HG02588 (cell line): ENCODE measurements at regions not wholly inside any gene's neighbourhood (a gene's known extent, or its start where the extent isn't known, plus 50 kb on each side); places are given as distances from the start of the nearest gene placed in this dataset.

ENCODE experiments used
- ATAC-seq: cut with Tn5 transposase; IDR thresholded peaks from one replicate; pipeline ENCODE4 v1.9.1; 2021; ENCODE audit warnings: mild to moderate bottlenecking, moderate library complexity; ENCODE audit not compliant: unreplicated experiment

DNA sequence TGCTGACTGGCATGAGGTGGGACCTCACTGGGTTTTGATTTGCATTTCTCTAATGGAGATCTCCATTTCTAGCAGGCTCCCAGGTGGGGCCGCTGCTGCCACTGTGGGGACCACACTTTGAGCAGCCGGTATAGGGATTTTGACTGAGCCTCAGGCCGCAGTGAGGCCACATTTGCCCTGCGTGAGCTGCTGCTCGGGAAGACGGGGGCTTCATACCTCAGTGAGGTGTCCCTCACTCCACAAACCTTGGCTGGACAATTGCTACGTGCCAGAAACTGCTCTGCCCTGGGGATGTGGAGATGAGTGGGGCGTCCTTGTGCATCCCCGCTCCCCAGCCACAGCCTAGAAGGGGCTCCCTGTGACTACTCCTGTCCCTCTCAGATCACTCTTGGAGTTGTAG is 134.3 kb downstream of the ANKRD60 start:
- no peak for ATAC-seq

DNA sequence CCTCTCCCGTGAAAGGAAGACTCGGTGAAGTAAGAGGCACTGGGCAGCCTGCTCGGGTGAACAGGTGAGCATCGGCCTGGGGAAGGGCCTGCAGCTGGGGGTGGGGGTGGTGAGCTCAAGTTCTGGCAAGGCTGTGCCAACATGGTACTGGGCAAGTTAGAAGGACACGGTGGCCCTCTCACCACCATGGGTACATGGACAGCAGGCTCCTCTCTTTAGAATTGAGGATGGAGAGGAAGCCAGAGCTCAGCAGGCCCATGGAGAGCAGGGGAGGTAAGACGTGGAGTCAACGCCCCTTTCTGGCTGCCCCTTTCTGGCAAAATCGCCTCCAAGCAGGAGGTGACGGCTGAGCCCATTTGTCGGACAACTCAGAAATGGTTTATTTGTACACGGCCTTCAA is 135.6 kb downstream of the ANKRD60 start:
- no peak for ATAC-seq

DNA sequence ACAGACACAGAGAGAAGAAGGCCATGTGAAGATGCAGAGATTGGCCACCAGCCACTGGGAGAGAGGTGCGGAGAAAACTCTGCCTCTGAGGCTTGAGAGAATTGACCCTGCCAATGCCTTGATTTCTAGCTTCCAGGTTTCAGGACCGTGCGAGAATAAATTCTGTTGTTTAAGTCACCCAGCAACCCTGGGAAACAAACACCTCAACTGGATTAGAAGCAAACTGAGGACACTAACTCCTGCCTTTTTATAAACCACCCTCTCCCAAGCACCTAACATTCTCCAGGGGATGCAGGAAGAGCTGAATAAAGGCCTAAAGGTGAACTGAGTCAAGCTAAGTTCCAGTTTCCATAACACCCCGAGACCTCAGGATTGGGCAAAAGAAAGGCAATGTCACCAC is 136.1 kb downstream of the ANKRD60 start:
- no peak for ATAC-seq

DNA sequence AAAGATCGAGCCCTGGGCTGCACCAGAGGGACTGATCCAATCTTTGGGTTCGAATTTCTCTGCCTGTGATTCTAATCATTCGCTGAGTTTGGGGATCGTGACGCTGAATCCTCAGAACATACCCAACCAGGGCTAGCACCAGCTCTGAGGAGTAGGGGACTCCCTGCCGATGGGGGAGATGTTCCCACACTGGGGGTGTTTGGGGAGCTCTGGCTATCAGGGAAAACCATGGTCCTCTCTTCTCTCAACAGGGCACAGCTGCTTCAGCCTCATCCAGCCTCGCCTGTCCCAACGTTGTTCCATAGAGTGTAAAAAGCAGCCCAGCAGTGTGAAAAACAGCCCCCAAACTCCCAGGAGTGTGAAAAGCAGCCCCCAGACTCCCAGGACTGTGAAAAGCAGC is 136.6 kb downstream of the ANKRD60 start:
- no peak for ATAC-seq

DNA sequence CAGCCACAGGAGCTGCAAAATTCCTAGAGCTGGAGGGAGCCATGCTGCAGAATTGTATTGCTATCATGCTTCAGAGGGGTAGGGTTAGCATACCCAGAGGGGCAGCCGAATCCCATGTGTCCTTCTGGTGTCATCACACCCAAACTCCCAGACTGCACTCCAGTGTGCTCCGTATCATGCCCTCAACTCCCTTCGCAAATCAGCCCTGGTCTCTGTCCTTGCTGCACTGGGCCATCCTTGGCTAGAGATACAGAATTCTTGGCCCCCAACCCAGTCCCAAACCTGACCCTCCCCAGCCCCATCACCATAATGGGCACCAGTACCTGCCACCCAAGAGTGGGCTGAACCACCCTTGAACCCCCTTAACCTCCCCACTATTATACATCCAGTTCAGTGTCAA is 138.3 kb downstream of the ANKRD60 start:
- ATAC-seq, result no peak

DNA sequence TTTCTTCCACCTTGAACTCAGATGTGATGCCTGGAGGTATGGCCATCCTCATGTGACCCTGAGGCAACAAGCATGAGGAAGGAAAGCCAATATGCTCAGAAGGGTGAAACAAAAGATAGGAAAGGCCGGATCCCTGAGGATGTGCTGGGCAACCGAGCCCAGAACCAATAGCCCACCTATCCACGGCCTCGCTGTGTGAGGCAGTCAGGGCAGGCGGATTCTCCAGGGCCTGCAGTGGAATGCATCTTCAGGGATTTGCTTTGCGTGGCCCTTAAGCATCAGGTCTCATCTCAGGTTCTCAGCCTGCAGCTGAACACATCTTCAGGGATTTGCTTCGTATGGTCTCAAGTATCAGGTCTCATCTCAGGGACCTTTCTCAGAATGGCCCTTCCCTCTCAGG is 139.8 kb downstream of the ANKRD60 start:
- no peak for ATAC-seq

DNA sequence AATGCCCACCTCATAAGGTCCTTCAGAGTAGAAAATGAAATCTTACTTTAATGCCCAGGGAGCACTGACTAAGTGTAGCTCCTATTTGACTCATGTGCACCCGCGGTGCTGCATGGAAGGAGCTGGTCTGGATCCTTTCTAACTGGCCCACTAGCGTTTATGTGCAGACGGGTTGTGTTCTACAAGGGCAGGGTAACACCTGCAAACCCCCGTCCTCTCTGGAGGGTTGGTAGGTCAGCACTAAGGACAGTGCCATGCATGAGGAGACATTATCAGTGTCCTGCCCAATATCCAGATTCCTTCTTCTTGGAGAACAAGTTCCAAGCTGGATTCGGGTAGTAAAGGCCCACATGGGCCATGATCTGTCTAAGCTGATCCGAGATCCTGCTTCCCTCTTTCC is 140.3 kb downstream of the ANKRD60 start:
- no peak for ATAC-seq

DNA sequence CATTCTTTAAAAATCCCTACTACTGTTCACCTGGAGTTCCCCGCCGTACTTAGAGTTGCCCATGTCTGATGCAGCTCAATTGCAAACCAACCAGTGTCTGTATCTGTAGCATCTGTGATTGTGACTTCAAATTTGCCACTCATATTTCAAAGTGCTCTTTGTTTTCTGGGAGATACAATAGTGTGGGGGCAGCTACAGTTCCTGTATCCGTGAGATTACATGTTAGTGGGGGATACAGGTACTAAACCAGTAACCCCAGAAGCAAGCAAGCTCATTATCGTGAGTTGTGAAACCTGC is 140.9 kb downstream of the ANKRD60 start:
- ATAC-seq, result no peak

DNA sequence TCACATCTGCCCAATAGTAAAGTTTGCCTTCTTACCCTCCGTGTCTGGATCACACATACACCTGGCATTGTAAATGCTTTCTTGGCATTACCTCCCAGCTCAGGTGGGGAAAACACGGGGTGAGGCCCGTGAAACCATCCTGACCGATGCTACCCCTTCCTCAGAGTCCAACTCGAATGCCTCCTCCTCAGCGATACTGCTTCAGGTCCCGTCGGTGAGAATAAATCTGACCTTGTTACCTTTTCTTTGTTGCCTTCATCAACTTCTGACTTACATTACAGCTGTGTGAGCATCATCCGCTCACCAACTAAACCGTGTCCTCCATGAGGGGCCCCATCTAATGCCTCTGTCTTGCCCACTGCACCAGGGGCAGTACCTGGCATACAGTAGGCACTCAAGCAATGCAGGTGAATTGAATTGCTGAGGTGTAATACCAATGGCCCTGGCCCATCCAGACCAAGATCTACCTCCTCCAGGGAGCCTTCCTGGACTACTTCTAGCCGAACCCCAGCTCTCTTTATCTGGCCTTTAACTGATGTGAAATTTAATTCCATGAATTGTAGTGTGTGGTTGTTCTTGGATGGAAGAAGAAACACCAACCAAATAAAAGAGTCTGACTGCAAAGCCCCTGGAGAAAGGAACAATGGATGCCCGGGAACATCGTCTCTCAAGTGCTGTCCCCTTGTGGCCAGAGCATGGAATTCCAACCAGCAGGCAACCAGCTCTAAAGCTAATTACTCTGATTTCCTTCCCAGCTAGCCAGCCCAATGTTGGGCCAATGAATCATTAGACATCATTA is 141.5 kb downstream of the ANKRD60 start:
- ATAC-seq, result no peak

DNA sequence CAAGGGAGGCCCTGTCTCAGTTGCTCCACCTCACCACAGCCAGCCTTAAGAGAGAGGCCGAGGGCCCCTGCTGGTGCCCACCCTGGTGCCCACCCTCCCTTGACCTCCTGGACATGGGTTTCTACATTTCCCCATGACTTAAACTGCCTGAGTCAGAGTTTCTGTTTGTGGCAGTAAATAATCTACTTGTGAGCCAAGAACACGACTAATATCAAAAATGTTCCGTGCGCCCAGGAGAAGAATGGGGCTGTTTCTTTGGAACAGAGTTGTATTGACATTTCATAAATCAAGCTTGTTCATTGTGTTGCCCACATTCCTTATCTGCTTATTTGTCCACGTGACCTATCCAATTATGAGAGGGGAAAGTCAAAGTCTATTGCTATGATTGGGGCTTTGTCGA is 143.5 kb downstream of the ANKRD60 start:
- no peak for ATAC-seq

DNA sequence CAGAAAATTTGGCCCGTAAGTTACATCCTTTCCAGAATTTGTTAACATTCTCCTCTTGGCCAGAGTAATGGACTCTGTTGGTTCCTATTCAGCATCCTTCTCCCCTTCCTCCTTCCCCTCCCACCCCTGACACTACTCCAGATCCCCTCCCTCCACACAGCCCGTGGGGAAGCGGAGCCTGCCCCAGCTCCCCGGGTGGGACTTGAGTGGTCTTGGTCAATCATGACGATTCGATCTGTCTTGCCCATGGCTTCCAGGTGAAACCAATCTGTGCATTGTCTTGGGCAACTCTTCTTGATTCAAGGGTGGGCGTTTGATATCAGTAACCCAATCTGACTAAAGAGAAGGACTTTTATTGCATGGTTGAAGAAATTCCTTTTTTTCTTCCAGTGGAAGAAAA is 143.9 kb downstream of the ANKRD60 start:
- no peak for ATAC-seq

DNA sequence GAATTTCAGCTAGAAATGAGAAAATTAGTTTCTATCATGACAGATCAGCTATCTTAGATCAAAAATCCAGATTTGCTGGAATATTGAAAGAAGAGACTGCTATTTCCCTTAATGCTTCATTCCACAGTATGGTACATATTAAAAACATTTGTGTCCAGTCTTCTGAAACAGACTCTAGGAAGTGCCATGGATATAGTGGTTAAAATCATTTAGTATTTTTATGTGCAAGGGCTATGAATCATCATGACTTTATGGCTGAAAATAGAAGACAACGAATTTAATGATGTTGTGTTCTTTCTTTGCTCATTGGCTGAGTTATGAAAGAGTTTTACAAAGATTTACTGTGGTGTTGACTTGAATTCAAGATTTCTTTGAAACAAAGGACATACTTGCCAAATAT is 146.6 kb downstream of the ANKRD60 start:
- ATAC-seq, result no peak

DNA sequence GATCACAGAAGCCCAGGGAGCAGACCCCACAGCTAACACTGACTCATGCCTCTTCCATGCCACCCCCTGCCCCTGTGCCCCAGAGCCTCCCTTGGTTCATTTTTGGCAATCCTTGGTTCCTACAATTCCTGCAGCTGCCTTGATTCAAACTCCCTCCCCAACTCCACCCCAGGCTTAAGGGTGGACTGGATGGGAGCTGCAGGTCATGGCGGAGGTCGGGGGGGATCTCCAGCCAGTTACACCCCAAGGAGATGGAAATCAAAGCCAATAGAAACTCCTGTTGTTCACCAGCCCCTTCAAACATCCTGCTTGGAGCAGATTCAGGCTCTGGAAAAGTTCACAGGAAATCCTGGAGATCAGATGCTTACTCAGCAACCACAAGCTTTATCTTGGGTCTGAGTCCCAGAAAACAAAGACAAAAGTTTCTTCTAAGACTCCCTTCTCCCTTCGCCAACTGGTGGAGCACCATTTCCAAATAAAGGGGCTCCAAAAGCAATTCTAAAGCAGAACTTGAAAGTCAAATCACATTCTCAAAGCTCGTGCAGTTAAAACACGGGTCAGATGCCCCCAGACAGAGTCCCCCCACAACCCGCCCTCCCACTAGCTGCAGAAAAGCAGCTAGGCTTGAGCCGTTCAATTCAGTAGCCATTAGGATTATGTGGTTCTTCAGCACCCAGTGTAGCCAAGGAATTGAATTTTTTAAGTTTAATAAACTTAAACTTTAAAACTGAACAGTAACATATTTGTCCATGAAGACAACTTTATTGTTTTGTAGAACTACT is 149.5 kb downstream of the ANKRD60 start:
- ATAC-seq, result no peak

DNA sequence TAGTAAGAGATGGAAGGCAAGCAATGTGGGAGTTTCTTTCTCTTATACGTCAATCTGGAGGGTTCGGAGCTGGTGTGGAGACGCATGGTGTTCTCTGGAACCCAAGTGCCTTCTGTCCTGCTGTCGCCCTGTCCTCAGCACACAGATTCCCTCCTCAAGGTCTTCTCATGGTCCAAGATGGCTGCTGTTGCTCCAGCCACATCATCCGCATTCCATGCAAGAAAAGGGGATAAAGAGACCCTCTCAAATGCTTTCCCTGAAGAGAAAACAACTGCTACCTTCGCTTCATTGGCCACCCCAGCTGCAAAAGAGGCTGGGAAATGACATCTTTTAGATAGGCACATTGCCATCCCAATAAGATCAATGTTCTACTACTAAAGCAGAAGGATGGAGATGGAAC is 151.2 kb downstream of the ANKRD60 start:
- no peak for ATAC-seq

DNA sequence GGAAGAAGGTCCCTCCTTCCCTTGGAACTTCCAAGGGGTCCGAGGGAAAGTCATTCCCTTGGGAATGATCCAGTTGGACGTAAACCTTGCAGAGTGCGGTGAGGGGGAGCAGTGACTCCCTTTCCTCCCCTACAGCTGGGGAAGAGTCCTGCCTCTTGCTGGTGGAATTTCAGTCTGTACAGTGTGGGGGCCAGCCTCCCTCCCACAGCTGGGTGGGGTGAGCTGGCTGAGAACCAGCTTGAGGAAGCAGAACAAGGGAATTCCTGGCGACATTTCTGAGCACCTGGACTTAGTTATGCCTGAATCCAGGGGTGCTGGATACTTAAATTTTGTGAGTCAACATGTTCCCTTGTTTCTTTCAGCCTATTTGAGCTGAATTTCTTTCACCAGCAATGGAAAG is 152.0 kb downstream of the ANKRD60 start:
- no peak for ATAC-seq

DNA sequence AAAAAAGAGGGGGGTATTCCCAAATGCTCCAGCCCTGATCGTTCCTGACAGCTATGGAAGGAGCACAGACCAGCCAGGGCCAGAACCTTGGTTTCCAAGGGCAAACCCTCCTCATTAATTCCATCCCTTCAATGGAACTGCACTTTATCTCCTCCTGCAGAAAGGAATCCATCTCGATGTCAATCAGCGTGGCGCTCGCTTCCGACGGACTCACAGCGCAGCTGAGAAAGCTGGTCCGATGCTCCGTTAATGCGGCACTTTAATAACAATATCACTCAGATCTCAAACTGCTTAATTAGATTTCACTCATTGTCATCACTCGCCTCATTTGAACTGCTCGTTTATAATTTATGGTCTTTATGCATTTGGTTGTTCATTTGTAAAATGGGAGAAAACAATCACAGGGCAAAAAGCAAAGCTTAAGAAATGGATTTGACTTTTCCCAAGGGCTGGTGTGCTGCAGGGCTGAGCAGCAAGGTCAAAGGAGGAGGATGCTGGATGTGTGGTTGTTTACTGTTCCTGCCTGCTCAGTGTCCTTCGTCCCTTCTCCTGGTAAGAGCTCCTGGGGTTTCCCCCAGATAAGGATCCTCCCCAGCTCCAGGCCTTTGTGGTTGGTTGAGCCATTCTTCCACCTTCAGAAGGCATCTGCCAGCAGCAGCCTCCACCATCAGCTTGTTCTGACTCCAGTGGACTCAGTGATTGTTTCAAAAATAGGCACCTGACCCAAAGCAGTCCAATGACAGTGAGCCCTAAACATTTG is 152.7 kb downstream of the ANKRD60 start:
- no peak for ATAC-seq

DNA sequence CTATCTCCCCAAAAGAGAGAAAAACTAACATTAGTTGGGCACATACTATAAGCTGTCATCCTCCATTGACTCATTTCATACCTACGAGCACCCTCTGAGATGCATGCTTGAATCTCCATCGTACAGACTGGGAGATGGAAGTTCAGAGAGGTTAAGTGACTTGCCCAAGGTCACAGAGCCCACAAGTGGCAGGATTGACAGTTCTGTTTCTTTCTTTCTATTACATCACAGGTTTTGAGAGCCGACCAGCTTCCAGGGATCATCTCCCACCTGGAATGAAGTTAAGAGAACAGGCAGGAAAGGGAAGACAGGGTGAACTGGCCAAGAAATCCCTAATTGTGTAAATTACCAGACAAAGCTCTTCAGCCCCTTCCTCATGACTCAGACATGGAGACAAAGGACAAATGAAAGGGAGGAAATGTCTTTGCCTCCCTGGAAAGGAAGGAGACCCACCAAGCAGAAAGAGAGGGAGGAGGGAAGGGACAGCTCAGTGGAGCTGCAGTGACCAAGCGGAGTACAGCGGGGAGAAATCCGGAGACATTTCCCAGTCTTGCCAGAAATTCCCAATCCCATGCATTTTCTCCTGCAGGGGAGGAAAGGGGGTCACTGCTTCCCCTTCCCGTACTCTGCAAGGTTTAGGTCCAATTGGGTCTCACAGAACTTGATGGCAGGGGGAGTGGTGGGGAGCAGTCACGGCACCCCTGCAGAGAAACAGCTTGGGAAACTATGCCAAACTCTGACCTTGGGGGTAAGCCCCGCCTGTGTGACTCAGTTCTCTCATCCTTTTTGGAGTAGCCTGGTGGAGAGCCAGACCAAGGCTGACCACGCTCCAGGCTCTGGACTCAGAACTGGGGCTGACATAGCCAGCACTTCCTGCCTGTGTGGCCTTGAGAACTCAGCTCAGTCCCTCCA is 154.3 kb downstream of the ANKRD60 start:
- no peak for ATAC-seq

DNA sequence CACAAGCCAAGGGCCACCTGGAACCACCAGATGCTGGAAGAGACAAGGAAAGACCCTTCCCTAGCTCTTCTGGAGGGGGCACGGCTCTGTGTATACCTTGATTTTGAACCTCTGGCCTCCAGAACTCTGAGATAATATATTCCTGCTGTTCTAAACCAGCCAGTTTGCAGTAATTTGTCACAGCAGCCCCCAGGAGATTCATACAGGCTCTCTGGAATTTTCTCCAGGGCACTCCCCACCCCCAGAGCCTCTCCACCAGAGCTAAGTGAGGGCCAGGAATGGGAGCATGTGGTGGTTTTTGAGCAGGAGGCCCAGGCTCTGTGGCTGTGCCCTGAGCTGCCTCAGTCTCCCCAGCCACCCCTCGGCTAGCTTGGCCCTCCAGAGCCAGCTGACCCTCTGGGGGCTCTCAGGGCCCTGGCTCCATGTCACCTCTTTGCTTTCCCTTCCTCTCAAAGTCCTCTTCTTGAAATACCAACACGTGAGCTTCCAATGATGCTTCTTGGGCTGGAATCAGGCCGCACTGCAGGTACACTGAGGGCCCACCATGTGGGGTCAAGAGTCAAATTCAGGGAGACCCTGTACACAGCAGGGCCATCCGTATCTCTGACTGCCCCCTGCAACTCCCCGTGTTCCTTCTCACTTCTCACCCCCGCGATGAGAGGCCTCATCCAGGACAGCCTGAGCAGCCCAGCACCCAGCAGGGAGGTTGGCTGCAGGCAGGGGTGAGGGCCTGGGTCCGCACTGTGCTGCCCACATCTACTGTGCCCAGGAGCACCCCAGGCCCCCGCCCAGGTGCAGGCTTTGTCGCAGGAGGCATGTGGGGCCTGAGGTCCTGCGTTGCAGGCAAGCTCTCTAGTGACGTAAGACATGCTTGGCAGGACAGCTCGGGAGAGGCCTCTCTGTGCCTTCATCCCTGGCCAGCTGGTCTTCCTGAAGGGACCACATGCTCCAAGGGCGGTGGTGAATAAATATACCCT is 155.5 kb downstream of the ANKRD60 start:
- no peak for ATAC-seq

DNA sequence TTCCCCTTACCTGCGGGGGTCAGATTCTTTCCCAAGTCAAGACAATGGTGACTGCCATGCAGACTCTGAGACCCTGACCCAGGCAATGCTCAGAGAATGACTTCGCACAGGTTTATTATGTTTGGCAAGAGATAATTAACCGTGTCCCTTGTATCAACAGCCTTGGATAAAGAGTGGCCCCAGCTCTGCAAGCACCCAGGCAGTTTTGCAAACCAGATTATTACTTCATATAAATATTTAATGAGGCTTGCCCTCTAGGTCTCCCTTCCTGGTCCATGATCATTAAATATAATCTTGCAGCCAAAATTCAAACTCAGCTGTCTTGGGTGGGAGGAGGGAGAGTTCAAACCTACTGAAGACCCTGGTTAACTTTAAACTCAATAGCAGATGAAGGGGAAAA is 156.5 kb downstream of the ANKRD60 start:
- no peak for ATAC-seq

DNA sequence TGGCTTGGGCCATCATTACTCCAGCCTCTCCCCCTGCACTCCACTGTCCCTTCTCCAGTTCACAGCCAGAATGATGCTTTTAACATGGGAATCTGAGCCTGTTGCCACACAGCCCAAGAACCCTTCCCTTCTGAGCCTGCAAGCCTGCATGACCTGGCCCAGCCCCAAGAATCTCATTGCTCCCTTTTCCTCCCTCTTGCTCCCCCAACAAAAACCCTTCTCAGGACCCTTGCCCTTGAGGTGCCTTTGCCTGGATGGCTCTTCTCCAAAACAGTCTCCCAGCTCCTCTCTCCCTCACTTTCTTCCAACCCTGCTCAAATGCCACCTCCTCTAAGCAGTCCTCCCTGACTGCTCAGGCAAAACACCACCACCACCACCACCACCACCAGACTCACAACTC is 157.2 kb downstream of the ANKRD60 start:
- ATAC-seq, result no peak
